GM18858 (cell line): ENCODE measurements at regions not wholly inside any gene's neighbourhood (a gene's known extent, or its start where the extent isn't known, plus 50 kb on each side); places are given as distances from the start of the nearest gene placed in this dataset.
A peak's percentile ranks its signal among the peaks of the same experiment; 100 is the strongest.

ENCODE experiments used
- ATAC-seq: cut with Tn5 transposase; IDR thresholded peaks from one replicate; pipeline ENCODE4 v1.9.1; 2021; ENCODE audit not compliant: unreplicated experiment

GRCh38 chr2:145124085-145124484, 604.2 kb upstream of the ZEB2 start:
- ATAC-seq, result no peak

GRCh38 chr2:145123606-145124005, 603.7 kb upstream of the ZEB2 start:
- ATAC-seq, result no peak

GRCh38 chr2:145119225-145119624, 599.3 kb upstream of the ZEB2 start:
- ATAC-seq, result peak; percentile 86

GRCh38 chr2:145116834-145117725, 597.2 kb upstream of the ZEB2 start:
- ATAC-seq, result no peak

- no peak for ATAC-seq
Observed at GRCh38 chr2:145116056-145116455, 596.1 kb upstream of the ZEB2 start.

- ATAC-seq, result no peak
Observed at GRCh38 chr2:145114726-145115125, 594.8 kb upstream of the ZEB2 start.

GRCh38 chr2:145112467-145112866, 592.5 kb upstream of the ZEB2 start:
- ATAC-seq, result no peak

GRCh38 chr2:145110668-145111356, 590.9 kb upstream of the ZEB2 start:
- ATAC-seq, result no peak

- no peak for ATAC-seq
Observed at GRCh38 chr2:145108959-145109710, 589.2 kb upstream of the ZEB2 start.

- ATAC-seq, result no peak
Observed at GRCh38 chr2:145108361-145108778, 588.5 kb upstream of the ZEB2 start.

GRCh38 chr2:145106293-145106692, 586.4 kb upstream of the ZEB2 start:
- no peak for ATAC-seq

GRCh38 chr2:145102706-145103105, 582.8 kb upstream of the ZEB2 start:
- no peak for ATAC-seq

GRCh38 chr2:145100301-145100700, 580.4 kb upstream of the ZEB2 start:
- ATAC-seq, result no peak

- ATAC-seq, result no peak
Observed at GRCh38 chr2:145096582-145096981, 576.7 kb upstream of the ZEB2 start.

GRCh38 chr2:145095641-145096435, 575.9 kb upstream of the ZEB2 start:
- no peak for ATAC-seq

GRCh38 chr2:145094370-145094769, 574.5 kb upstream of the ZEB2 start:
- no peak for ATAC-seq

- ATAC-seq, result no peak
Observed at GRCh38 chr2:145091967-145092366, 572.0 kb upstream of the ZEB2 start.

GRCh38 chr2:145090841-145091761, 571.2 kb upstream of the ZEB2 start:
- no peak for ATAC-seq

- ATAC-seq, result no peak
Observed at GRCh38 chr2:145088756-145089155, 568.8 kb upstream of the ZEB2 start.

GRCh38 chr2:145086910-145087309, 567.0 kb upstream of the ZEB2 start:
- ATAC-seq, result no peak
